ENCODE measurements at regions not wholly inside any gene's neighbourhood (a gene's known extent, or its start where the extent isn't known, plus 50 kb on each side); places are given as distances from the start of the nearest gene placed in this dataset.

DNA sequence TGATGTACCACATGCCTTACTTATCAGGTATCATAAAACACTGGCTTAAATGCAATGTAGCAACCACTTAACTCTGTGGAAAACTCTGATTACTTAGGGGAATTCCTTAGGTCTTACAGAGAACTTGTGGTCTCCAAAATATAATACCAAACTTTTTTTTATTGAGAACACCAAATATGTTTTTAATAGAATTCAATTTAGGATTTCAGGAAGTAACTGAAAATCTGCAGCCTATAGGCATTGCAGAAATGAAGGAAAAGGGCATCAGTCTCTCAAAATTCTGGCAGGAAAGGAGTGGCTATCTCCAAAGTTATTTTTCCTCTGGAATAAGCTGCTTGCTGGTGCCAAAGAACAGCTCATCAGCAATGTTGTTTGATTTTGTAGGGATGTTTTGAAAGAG, 105.3 kb upstream of the UGP2 start:
- TF ChIP-seq, protein P1, sequence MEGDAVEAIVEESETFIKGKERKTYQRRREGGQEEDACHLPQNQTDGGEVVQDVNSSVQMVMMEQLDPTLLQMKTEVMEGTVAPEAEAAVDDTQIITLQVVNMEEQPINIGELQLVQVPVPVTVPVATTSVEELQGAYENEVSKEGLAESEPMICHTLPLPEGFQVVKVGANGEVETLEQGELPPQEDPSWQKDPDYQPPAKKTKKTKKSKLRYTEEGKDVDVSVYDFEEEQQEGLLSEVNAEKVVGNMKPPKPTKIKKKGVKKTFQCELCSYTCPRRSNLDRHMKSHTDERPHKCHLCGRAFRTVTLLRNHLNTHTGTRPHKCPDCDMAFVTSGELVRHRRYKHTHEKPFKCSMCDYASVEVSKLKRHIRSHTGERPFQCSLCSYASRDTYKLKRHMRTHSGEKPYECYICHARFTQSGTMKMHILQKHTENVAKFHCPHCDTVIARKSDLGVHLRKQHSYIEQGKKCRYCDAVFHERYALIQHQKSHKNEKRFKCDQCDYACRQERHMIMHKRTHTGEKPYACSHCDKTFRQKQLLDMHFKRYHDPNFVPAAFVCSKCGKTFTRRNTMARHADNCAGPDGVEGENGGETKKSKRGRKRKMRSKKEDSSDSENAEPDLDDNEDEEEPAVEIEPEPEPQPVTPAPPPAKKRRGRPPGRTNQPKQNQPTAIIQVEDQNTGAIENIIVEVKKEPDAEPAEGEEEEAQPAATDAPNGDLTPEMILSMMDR (IDR thresholded peaks at IDR 0.05), result no peak
- no peak for TF ChIP-seq EP300 (IDR thresholded peaks at IDR 0.05)
- no peak for TF ChIP-seq POLR2AphosphoS5 (IDR thresholded peaks at IDR 0.05)

Measured in suprapubic skin (tissue), 4 donors.